CD4-positive, alpha-beta T cell treated with Interleukin-4 for 1 hour (primary cell): ENCODE measurements at regions not wholly inside any gene's neighbourhood (a gene's known extent, or its start where the extent isn't known, plus 50 kb on each side); places are given as distances from the start of the nearest gene placed in this dataset.

ENCODE experiments used
- DNase-seq, 2 donors: peaks; one replicate each; pipeline ENCODE4 v3.0.0-alpha.2; 2020 to 2022

DNA sequence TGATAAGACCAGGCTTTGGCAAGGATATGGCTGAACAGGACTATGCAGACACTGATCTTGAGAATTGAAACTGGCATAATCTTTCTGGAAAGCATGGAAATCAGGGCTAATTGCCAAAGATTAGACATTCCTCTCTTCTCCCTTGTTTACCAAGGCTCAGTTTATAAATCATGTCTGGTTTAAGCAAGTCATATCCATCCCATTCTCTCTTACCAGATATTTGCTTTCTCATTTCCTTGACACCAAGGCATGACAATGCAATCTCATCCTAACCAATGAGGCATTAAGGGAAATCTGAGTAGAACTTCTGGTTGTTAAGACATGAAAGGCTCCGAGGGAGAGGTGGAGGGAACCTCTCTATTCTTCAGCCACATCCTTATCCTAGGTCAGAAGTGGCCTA, 110.3 kb upstream of the CEP85L start:
- no peak for DNase-seq

DNA sequence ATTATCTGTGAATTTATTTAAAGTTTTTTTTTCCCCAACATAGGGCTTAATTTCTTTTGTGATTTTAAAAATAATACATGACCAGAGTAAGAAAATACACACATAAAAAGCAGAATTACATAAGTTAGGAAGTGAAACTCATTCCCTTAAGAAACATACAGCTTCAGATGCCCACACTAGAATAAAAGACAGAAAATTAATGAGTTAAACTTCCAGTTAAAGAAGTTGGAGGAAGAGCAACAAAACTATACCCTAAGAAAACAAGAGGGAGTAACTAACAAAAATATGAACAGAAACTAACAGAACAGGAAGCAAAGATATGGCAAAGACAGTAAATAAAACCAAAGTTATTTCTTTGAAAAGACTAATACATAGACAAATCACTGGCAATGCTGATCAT, 107.6 kb upstream of the CEP85L start:
- DNase-seq = no peak

DNA sequence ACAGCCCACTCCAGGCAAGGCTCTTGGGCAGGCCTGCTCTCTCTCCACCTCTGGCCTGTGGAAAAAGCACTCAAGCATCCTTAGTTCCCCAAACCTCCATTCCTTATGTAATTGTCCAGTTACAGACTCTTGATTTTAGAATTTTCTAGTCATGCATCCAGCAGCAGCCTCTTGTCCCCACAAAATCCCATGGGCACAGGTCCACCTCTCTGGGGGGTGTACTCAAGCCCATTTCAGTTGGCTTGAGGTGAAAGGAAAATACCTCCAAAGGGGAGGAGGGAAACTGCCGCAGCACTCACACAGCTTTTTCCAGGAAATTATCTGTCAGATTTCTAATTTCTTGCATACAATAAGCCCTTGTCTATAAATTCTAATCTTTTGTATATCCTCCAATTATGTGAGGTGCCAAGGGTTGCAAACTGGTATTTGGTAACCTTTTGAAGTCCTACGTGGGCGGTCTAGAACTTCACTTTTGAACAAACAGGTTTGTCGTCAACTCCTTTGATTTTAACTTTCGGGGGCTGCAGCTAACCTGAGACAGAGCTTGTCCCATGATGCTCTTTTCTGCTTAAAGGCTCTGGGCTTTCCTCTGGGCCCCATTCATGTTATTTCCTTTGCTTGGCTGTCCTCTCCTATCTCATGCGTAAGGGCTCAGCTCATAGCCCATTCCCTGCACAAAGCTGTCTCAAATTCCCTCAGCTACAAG, 104.7 kb upstream of the CEP85L start:
- DNase-seq = no peak

DNA sequence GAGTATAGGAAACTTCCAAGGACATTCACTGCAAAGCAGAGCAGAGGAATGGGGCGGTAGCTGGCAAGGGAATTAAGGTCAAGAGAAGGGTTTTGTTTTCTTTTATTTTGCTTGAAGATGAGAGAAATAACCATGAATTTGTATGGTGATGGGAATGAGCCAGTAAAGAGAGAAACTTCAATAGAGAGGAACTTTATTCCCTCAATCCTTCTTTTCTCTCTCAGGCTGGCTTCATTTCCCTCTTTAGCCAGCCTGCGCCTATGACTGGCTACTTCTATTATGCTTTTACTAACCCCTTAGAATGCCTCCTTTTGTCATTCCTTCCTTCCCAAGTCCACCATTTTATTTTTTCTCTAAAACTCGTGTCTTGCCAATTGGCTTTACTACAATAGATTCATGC, 101.4 kb upstream of the CEP85L start:
- no peak for DNase-seq

DNA sequence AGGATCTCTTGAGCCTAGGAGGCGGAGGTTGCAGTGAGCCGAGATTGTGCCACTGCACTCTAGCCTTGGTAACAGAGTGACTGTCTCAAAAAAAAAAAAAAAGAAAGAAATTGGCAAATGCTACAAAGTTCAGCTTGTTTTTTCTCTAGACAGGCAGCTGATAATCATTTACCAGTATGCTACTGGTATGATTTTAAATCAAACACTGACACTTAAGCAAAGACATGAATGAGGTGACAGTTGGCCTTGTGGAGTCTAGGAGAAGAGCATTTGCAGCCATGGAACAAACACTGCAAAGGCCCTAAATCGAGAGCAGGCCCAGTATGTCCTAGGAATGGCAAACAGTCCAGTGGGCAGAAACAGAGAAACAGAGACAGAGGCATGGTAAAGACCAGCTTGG, 99.7 kb upstream of the CEP85L start:
- no peak for DNase-seq

DNA sequence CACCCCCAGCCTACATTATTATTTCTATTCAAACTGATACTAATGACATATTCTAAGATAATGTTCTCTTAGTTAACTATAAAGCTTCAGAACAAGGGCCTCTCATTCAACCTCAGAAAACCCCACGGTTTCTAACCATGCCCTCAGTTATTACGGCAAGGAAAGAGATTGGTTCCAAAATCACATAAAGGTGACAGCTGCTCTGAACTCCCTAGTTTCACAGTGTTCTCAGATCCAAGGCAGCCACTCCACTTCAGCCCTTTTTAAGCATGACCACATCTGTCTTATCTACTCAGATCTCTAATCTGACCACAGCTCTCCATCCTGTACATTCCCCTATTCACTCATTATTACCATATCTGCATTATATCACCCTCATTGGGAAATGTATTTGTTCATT, 98.8 kb upstream of the CEP85L start:
- DNase-seq = no peak

DNA sequence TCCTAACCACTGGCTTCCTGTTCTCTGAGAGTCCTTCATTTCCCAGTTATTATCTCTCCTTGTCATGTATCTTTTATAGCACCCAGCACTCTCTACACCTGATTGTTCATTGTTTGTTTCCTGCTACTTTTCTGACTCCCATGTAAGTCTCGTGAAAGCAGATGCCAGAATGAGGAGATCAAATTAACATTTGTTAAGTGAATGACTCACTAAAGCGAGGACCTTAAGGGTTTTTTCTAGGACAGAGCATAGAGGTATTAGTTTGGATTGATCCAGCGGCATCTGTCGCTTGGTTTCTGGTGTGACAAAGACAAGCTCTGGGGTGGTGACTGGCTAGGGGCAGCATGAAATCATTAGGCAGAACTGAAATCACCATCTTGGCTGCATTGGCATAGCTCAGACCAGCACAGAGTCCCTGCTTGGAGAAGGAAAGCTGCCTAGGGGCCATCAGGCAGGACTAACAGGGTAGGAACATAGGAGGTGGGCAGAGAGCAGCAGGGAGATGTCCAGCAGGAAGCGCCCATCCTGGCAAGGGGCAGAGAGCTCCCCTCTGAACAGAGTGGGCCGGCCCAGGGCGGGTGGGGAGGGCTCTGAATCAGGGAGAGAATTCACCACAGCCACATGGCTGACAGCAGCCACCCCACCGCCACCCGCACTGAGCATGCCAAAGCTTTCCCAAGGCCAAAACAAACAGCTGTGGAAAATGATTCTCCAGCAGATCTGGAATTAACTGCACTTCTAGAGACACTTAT, 97.1 kb upstream of the CEP85L start:
- no peak for DNase-seq

DNA sequence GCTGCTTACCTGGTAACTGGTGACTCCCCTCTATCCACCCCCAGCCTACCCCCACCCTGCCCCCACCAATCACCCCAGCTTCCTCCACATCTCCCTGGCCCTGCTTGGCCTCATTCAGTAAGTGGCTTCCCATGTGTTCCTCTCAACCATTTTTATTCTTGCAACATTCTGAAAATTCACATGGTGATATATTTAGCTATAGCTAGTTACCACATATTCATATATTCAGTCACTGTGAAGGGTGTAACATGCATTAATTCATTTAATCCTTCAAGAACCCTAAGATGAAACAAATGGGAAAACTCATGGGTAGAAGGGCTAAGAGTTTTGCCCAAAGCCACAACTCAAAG, 95.4 kb upstream of the CEP85L start:
- DNase-seq = no peak

DNA sequence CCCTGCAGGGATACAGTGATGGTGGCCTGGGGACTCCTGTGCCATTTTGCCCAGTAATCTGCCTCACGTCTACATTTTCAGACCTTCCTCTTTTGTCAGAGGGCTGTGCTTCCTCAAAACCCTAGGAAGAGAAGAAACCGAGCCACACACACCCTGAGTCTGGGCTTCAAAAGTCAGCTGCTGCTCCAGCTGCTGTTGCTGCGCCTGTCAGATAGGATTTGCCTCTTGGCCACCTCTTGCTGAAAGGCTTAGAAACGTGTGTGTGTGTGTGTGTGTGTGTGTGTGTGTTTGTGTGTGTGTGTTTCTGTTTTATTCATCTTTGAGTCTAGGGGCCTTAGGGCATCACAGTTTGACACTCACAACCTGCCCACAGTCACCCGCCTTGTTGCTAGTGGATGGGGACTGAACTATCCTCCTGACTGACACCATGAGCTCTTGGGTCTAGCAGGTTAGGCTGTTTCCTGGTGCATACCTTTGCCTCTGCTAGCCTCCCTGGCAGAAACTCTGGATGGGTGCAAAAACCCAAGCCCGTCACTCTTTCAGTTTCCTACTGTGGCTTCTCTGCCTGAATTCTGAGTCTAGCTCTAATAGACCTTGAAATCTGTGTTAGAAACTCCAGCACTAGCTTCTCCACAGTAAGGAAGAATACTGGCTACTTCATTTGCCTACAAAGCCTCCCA, 94.9 kb upstream of the CEP85L start:
- peak in 1 of 2 donors; percentile 43 for DNase-seq

DNA sequence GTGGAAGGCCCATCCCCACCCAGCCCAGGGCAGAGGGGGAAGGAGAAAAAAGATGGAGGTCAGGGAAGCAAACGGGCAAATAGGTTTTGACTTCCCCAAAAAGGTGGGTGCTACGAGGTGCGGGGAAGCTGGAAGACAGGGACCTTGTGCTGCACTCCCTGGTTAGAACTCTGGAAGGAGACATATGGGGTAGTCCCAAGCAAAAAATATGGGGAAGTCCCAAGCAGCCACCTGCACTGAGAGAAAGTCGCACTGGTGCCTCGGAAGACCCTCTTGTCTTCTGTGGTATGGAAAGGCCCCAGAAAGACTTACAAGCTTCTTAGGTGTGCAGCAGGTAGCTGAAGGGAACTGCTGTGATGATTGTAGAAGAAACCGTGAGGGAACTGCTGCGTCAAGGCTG, 93.8 kb upstream of the CEP85L start:
- no peak for DNase-seq

DNA sequence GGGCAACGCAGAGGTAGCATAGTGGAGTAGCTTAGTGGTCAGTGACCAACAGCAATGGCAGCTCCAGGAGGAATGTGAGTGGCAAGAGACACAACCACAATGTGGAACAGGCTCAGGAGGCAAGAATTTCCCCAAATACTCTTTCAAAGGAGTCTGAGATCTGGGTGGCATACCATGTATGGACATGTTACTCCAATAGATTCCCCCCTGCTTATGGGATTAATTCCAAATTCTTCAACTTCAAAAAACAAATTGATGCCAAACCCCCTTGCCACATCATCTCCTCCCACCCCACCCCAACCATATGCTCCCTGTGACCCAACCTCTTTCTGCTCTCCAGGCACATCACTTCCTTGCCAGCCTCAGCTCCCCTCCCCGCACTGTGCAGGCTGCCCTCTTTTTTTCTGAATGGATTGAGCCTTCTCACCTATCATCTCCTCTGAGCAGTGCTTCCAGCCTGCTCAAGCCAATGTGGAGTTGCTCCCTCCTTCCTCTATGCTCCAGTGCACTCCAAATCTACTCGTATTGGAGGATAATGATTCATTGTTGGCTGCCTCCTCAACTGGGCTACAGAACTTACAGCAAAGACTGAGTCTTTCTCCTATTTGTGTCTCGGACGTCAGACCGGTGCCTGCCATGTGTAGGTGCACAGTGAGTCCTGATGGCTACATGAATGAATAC, 93.0 kb upstream of the CEP85L start:
- DNase-seq = no peak

DNA sequence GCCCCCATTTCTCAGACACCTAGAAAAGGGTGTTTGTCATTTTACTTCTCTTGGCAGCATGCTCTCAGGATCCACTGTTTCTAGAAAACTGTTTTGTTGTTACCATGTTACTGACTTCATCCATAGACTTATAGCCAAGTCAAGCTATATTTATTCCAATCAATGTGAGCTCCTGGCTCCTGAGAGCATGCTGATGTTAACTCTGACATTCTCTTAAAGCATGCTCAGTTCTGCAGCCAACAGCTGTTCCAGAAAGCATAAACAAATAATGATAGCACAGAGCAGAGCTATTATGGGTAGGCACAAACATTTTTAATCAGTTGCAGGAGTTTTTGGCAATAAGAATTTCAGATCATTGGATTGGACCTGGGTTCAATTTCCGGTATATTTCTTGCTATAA, 92.4 kb upstream of the CEP85L start:
- no peak for DNase-seq

DNA sequence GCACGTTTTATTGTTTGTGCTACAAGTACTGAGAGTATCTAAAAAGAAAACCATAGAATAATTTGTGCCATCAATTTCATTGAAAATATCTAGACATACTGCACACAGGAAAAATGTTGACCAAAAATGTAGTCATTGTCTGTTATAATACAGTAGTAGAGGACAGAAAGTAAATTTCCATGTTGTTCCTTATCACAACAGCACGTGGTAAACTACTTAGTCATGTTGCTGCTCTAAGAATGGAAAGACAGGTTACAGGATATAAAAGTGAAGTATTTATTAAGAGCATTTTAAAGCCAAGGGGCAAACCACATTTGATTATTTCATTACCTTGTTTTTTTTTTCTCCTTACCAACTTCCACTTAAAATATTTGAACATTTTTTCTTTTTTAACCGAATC, 89.0 kb upstream of the CEP85L start:
- no peak for DNase-seq

DNA sequence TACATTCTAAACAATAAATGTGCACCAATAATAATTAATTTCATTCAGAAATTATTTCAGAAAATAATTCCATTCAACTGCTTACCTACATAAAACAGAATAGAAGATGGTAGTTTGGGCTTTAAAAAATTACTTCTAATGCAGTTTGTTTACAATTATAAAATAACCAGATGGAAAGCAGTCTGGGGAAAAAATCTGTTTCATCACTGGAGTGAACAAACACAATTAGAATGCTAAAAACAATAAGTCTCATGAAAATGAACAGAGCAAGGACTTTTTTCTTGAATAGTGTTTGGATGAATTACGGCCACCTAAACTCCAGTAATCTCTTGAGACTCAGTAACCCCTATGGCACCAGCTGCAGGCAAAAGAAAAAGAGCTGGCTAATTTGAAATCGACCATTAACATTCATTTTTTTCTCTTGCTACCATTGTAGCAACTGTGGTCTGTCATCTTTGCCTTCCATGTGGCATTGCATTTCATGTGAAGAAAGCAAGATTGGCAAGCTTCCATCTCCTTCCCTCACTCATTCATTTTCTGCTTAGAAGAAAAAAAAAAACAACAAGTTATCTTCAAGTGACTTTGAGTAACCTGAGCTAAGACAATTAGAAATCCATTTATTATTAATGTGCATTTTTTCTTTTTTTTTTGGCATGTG, 88.4 kb upstream of the CEP85L start:
- no peak for DNase-seq

DNA sequence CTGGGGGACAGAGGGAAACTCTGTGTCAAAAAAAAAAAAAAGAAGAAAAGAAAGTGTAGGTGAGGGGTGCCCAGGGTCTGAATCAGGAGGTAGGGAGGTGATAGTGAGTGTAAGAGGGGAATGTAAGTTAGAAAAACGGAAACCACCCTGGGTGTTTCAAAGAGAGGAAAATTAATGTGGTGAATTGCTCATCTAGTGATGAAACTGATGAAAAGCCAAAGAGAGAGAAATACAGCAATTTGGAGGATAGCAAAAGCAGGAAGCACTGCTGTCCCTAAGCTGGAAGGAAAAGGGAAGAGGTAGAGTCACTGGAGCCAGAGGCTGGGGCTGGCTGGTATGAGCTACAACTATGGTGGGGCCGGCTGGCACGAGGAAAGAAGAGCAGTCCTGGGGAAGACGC, 85.0 kb upstream of the CEP85L start:
- DNase-seq = no peak

DNA sequence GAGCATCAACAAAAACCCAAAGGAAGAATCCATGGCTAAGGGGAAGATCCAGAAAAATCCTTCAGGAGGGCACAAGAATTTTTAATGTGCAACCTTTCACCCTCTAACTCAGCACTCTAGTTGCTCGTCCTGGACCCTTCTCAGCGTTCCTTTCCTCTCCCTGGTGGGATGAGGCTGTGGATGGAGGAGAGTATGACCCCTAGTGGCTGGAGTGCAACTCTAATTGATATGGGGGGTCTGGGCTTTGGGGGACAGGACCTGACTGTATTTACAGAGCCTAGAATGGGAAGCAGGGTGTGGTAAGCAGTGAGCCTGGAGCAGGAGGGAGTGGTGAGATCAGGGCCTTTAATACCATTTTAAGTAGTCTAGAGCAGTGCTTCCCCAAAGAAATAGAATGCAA, 83.9 kb upstream of the CEP85L start:
- peak; percentile 29 to 36 for DNase-seq

DNA sequence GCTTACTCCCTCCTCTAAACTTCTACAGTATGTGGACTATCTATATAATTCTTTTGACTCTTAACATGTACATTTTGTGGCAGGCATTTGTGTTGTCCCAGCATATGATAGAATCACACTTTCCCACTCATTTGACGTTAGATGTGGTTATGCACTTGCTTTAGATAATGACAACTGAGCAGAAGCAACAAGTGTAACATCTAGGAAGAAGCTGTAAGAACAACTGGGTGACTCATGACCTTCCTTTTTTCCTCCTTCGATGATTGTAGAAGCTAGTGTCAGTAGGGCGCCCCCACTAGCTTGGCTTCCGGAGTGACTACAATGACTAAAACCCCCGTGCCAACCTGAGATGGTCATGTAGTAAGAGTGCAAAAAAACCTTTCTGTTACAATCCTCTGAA, 74.6 kb upstream of the CEP85L start:
- peak; percentile 63 to 71 for DNase-seq

DNA sequence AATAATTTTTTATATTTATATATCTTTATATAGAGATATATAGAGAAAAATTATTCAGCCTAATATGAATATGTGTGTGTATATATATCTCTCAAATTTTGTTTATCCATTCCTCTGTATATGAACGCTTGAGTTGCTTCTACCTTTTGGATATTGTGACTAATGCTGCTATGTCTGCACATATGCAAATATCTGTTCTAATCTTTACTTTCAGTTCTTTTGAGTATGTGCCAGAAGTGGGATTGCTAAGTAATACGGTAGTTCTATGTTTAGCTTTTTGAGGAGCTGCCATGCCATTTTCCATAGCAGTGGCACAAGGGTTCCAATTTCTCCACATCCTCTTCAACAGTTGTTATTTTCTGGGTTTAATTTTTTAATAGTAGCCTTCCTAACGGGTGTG, 72.8 kb upstream of the CEP85L start:
- DNase-seq = no peak

DNA sequence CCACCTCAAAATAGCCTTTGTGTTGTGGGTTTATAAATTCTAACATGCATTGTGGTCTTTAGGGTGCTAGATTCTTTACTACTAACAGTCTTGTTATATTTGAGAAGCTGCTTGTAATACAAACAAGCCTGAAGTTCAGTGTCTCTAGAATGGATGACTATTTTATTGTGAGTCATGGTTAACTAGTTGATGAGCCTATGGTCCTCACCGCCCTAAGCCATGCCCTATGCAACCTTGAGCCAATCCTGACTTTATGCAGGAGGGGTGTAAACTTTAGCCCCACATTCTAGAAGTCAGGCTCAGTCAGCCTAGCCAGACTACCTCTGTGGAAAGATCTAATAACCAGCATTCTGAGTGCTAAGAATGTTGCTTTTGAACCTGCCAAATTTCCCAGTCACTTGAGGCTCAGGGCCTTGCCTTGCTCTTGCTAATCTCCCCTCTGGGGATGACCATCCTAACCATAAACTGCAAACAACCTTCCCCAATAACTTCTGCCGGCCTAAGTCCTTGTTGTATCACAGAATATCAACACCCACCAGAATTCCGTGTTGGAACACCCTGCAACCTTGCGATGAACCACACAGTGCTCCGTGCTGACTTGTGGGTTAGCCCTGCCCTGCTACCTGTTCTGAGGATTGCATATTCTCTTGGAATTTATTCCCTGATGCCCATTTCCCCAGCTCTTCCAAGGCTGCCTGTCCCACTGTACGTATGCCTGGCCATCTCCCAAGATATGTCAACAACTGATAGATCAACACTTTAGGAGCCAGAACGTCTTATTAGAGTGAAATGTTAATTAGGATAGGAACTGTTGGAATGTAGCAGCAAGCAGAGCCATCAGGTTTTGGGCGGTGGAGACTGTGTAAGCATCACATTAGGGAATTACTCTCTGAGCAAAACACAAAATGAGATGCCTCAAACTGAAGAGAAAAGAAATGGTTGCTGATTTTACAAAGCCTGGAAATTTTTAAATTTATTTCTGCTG, 71.7 kb upstream of the CEP85L start:
- DNase-seq = no peak

DNA sequence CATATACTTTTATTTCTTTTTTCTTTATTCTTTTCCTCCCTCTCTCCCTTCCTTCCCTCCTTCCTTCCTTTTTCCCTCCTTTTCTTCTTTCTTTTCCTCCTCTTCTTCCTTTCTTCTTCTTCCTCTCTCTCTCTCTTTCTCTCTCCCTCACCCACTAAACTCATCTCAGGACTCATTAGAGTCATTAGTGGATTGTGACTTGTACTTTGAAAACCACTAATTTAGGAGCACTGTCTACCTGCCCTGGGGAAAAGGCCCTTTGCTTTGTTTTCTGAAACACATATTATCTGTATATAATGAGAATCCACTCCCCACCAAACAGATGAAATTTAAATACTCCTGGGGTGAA, 68.7 kb upstream of the CEP85L start:
- no peak for DNase-seq

DNA sequence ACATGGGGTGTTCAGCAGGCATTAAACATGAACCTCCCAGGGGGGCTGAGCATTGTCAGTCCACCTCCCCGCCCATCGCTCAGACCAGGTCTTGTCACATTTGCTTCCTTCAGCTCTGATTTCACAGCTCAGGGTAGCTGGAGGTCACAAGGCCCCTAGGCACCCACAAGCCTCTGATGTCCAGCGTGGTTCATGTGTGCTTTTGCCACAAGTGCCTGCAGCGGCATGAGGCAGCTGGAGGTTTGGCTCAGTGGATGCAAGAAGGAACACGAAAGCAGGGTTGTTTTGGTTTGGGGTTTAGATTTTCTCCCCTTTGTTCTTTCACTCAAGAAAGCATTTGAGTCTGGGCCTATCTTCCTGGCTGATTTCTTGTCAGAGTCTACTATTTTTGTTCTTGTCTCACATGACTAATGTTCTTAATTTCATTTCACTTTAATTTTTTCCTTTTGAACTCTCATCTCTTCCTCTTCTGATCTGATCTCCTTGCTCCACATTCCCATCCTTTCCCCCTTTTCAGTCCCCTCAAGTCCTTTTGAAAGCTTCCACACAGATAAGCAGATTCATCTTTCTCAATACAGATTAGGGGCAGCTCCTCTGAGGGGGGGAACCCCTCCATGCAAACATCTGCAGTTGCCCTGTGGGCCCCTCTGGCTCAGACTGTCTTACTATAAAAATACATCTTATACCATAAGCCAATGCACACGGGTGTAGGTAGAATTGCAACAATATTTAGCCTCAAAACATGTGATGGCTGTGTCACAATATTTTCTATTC, 68.1 kb upstream of the CEP85L start:
- peak; percentile 21 to 33 for DNase-seq
